ENCODE measurements at regions not wholly inside any gene's neighbourhood (a gene's known extent, or its start where the extent isn't known, plus 50 kb on each side); places are given as distances from the start of the nearest gene placed in this dataset.

GRCh38 chr2:187263675-187264560, 184.1 kb downstream of the CALCRL start:
- Histone ChIP-seq H3K9me3 (ENCODE audit: severe bottlenecking) (no peaks in the 10 kb centered on the region), H3K27me3 (ENCODE audit: insufficient read depth, low read depth, severe bottlenecking) (no peaks in the 10 kb centered on the region), H3K27ac (no peak overlapping the region), H3K4me3 (ENCODE audit: low read depth, low read length) (no peak overlapping the region), H3K36me3 (no peaks in the 10 kb centered on the region)
- TF ChIP-seq, protein P1, sequence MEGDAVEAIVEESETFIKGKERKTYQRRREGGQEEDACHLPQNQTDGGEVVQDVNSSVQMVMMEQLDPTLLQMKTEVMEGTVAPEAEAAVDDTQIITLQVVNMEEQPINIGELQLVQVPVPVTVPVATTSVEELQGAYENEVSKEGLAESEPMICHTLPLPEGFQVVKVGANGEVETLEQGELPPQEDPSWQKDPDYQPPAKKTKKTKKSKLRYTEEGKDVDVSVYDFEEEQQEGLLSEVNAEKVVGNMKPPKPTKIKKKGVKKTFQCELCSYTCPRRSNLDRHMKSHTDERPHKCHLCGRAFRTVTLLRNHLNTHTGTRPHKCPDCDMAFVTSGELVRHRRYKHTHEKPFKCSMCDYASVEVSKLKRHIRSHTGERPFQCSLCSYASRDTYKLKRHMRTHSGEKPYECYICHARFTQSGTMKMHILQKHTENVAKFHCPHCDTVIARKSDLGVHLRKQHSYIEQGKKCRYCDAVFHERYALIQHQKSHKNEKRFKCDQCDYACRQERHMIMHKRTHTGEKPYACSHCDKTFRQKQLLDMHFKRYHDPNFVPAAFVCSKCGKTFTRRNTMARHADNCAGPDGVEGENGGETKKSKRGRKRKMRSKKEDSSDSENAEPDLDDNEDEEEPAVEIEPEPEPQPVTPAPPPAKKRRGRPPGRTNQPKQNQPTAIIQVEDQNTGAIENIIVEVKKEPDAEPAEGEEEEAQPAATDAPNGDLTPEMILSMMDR (IDR thresholded peaks at IDR 0.05; ENCODE audit: low read depth, low read length), result no peak
- DNase-seq, result no peak

- Histone ChIP-seq H3K4me3 (ENCODE audit: low read depth, low read length) (no peak overlapping the region), H3K27ac (no peak overlapping the region), H3K9me3 (ENCODE audit: severe bottlenecking) (no peaks in the 10 kb centered on the region), H3K27me3 (ENCODE audit: insufficient read depth, low read depth, severe bottlenecking) (no peaks in the 10 kb centered on the region), H3K36me3 (no peaks in the 10 kb centered on the region)
- no peak for DNase-seq
- TF ChIP-seq, protein P1 (IDR thresholded peaks at IDR 0.05; ENCODE audit: low read depth, low read length), result no peak
Measured at GRCh38 chr2:187261705-187262104, 186.3 kb downstream of the CALCRL start.

DNA sequence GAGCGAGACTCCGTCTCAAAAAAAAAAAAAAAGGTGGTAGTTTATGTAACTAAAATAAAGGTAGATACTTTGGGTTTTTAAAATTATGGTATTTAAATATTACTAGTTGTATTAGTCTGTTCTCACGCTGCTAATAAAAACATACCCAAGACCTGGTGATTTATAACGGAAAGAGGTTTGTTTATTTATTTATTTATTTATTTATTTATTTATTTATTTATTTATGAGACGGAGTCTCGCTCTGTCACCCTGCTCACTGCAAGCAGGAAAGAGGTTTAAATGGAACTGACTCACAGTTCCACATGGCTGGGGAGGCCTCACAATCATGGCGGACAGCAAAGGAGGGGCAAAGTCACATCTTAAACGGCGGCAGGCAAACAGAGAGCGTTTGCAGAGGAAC, 196.0 kb downstream of the CALCRL start:
- TF ChIP-seq, protein P1 (IDR thresholded peaks at IDR 0.05; ENCODE audit: low read depth, low read length), result no peak
- Histone ChIP-seq H3K27ac (no peak overlapping the region), H3K27me3 (ENCODE audit: insufficient read depth, low read depth, severe bottlenecking) (no peaks in the 10 kb centered on the region), H3K4me3 (ENCODE audit: low read depth, low read length) (no peak overlapping the region), H3K9me3 (ENCODE audit: severe bottlenecking) (no peaks in the 10 kb centered on the region), H3K36me3 (no peaks in the 10 kb centered on the region)
- no peak for DNase-seq

GRCh38 chr2:187250137-187250536, 197.9 kb downstream of the CALCRL start:
- no peaks in the 10 kb centered on the region for H3K36me3 ChIP-seq
- TF ChIP-seq, protein P1 (IDR thresholded peaks at IDR 0.05; ENCODE audit: low read depth, low read length), result no peak
- H3K4me3 ChIP-seq (ENCODE audit: low read depth, low read length), result no peak overlapping the region
- no peaks in the 10 kb centered on the region for H3K9me3 ChIP-seq (ENCODE audit: severe bottlenecking)
- no peak for DNase-seq
- no peak overlapping the region for H3K27ac ChIP-seq
- no peaks in the 10 kb centered on the region for H3K27me3 ChIP-seq (ENCODE audit: insufficient read depth, low read depth, severe bottlenecking)

DNA sequence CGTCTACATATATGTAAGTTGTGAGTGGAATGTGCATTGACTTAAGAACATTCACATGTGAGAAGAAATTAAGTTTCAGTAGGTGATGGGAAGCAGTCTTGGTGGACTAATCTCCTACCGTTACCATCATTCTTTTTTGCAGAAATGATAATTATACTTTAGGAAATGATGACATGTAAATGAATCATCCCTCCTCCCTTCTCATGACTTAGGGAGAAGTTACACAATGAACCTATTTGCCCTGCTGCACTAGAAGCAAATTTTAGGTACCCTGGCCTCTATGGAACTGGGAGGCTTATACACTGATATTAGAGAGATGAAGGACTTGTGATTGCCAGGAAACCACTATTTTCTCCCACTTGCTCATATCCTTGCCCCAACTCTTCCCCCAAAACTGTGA, 214.2 kb downstream of the CALCRL start:
- H3K27me3 ChIP-seq (ENCODE audit: insufficient read depth, low read depth, severe bottlenecking), result no peaks in the 10 kb centered on the region
- no peak for DNase-seq
- H3K27ac ChIP-seq, result no peak overlapping the region
- TF ChIP-seq, protein P1 (IDR thresholded peaks at IDR 0.05; ENCODE audit: low read depth, low read length), result no peak
- no peak overlapping the region for H3K4me3 ChIP-seq (ENCODE audit: low read depth, low read length)
- H3K9me3 ChIP-seq (ENCODE audit: severe bottlenecking), result no peaks in the 10 kb centered on the region
- H3K36me3 ChIP-seq, result no peaks in the 10 kb centered on the region

All from WERI-Rb-1 (cell line).